CD4-positive, CD25-positive, alpha-beta regulatory T cell (primary cell): ENCODE measurements at regions not wholly inside any gene's neighbourhood (a gene's known extent, or its start where the extent isn't known, plus 50 kb on each side); places are given as distances from the start of the nearest gene placed in this dataset.

ENCODE experiments used
- ATAC-seq, 2 donors: fragments of 150-1000 bp; cut with Tn5 transposase; one replicate each; pipeline ENCODE4 v1.10.0; 2021; ENCODE audit warnings: low read depth in 2 of 2, moderate number of reproducible peaks in 2 of 2, moderate library complexity in 1 of 2
- DNase-seq, 3 donors: peaks; one replicate each; pipeline versions ENCODE4 v3.0.0 to v3.0.0-alpha.2; 2012 to 2022; ENCODE audit warnings: mixed read lengths in 1 of 3
- H3K27ac ChIP-seq: one replicate; pipeline ENCODE4 v1.7.0; 2013; ENCODE audit warnings: mild to moderate bottlenecking, low read length; ENCODE audit not compliant: insufficient read depth, poor library complexity, severe bottlenecking
- H3K27me3 ChIP-seq: one replicate; pipeline ENCODE4 v1.7.0; 2013; ENCODE audit warnings: low read length; ENCODE audit not compliant: control insufficient read depth, insufficient read depth
- H3K36me3 ChIP-seq: one replicate; pipeline ENCODE4 v1.7.0; 2013; ENCODE audit warnings: mild to moderate bottlenecking, low read length, moderate library complexity; ENCODE audit not compliant: control insufficient read depth, insufficient read depth
- H3K4me1 ChIP-seq: 2 replicates; pipeline ENCODE4 v1.7.0; 2013; ENCODE audit warnings: mild to moderate bottlenecking, low read length; ENCODE audit not compliant: insufficient read depth, control insufficient read depth, poor library complexity, severe bottlenecking
- H3K4me3 ChIP-seq: one replicate; pipeline ENCODE4 v1.7.0; 2013; ENCODE audit warnings: low read depth, mild to moderate bottlenecking, low read length, moderate library complexity
- H3K9me3 ChIP-seq, 2 experiments: 1 replicate in 1 of 2; 2 replicates in 1 of 2; pipeline ENCODE4 v1.7.0; 2013; ENCODE audit warnings: low read length in 2 of 2, mild to moderate bottlenecking in 1 of 2, moderate library complexity in 1 of 2; ENCODE audit not compliant: control insufficient read depth in 2 of 2
- H3K27ac Mint-ChIP-seq, 3 donors: one replicate each; pipeline ENCODE4 v1.8.0; 2020 to 2022; ENCODE audit warnings: mild to moderate bottlenecking in 3 of 3, mixed read lengths in 3 of 3, moderate library complexity in 2 of 3
- H3K27me3 Mint-ChIP-seq: one replicate; pipeline ENCODE4 v1.8.0; 2022; ENCODE audit warnings: mild to moderate bottlenecking, mixed read lengths
- H3K36me3 Mint-ChIP-seq: one replicate; pipeline ENCODE4 v1.8.0; 2020; ENCODE audit warnings: mixed read lengths
- H3K4me1 Mint-ChIP-seq, 4 donors: one replicate each; pipeline ENCODE4 v1.8.0; 2020 to 2022; ENCODE audit warnings: mixed read lengths in 4 of 4, mild to moderate bottlenecking in 1 of 4
- H3K4me3 Mint-ChIP-seq, 4 donors: one replicate each; pipeline ENCODE4 v1.8.0; 2020 to 2022; ENCODE audit warnings: mild to moderate bottlenecking in 4 of 4, mixed read lengths in 4 of 4, moderate library complexity in 3 of 4
- H3K9me3 Mint-ChIP-seq, 7 donors: one replicate each; pipeline ENCODE4 v1.8.0; 2020 to 2022; ENCODE audit warnings: mixed read lengths in 7 of 7, mild to moderate bottlenecking in 3 of 7, moderate library complexity in 2 of 7

- Histone ChIP-seq H3K27me3 (no peaks in the 10 kb centered on the region), H3K4me1 (no peaks in the 10 kb centered on the region), H3K4me3 (no peak overlapping the region), H3K36me3 (no peaks in the 10 kb centered on the region), H3K27ac (no peak overlapping the region), H3K9me3 (no peaks in the 10 kb centered on the region)
- H3K27me3 Mint-ChIP-seq = no peaks in the 10 kb centered on the region
- H3K4me1 Mint-ChIP-seq = no peaks in the 10 kb centered on the region
- peaks cover 0 to 6% (median 1%) of the 10 kb centered on the region in 7 donors for H3K9me3 Mint-ChIP-seq
- H3K4me3 Mint-ChIP-seq = no peak overlapping the region
- ATAC-seq (no peak), DNase-seq (no peak)
- H3K36me3 Mint-ChIP-seq = no peaks in the 10 kb centered on the region
- no peak overlapping the region for H3K27ac Mint-ChIP-seq
These were observed 79.9 kb downstream of the HYCC1 start for GRCh38 chr7:22934023-22934422.

DNA sequence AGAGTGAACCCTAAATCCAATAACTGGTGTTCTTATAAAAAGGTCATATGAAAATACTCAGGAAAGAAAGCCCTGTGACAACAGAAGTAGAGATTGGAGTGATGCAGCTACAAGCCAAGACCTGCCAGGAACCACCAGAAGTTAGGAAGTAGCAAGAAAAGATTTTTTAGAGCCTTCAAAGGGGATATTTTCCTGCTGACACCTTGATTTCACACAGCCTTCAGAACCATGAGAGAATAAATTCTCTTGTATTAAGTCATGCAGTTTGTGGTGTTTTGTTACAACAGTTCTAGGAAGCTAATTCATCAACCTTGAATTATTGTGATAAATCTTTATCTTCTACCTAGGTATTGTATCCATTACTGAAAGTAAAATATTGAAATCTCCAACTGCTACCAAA lies 81.0 kb downstream of the HYCC1 start:
- Mint-ChIP-seq H3K9me3 (peaks cover 0 to 6% (median 1%) of the 10 kb centered on the region in 7 donors), H3K4me1 (no peaks in the 10 kb centered on the region), H3K36me3 (no peaks in the 10 kb centered on the region), H3K27ac (no peak overlapping the region), H3K4me3 (no peak overlapping the region), H3K27me3 (no peaks in the 10 kb centered on the region)
- no peaks in the 10 kb centered on the region for H3K9me3 ChIP-seq
- no peak overlapping the region for H3K4me3 ChIP-seq
- no peaks in the 10 kb centered on the region for H3K36me3 ChIP-seq
- no peaks in the 10 kb centered on the region for H3K4me1 ChIP-seq
- no peak for DNase-seq
- no peaks in the 10 kb centered on the region for H3K27me3 ChIP-seq
- no peak for ATAC-seq
- H3K27ac ChIP-seq = no peak overlapping the region

GRCh38 chr7:22931011-22931410 lies 82.9 kb downstream of the HYCC1 start:
- Mint-ChIP-seq H3K4me3 (no peak overlapping the region), H3K9me3 (peaks cover 0 to 6% (median 1%) of the 10 kb centered on the region in 7 donors), H3K36me3 (no peaks in the 10 kb centered on the region), H3K27ac (no peak overlapping the region), H3K27me3 (no peaks in the 10 kb centered on the region), H3K4me1 (no peaks in the 10 kb centered on the region)
- DNase-seq (no peak), ATAC-seq (no peak)
- Histone ChIP-seq H3K27me3 (no peaks in the 10 kb centered on the region), H3K4me1 (no peaks in the 10 kb centered on the region), H3K9me3 (no peaks in the 10 kb centered on the region), H3K36me3 (no peaks in the 10 kb centered on the region), H3K27ac (no peak overlapping the region), H3K4me3 (no peak overlapping the region)

GRCh38 chr7:22922307-22922706 lies 91.6 kb downstream of the HYCC1 start:
- H3K9me3 ChIP-seq = no peaks in the 10 kb centered on the region
- peaks cover 4% of the 10 kb centered on the region for H3K27me3 Mint-ChIP-seq
- H3K36me3 ChIP-seq = no peaks in the 10 kb centered on the region
- DNase-seq (no peak), ATAC-seq (no peak)
- no peaks in the 10 kb centered on the region for H3K4me1 ChIP-seq
- no peak overlapping the region for H3K4me3 Mint-ChIP-seq
- peaks cover 9% of the 10 kb centered on the region for H3K36me3 Mint-ChIP-seq
- H3K4me3 ChIP-seq = no peak overlapping the region
- H3K27ac Mint-ChIP-seq = no peak overlapping the region
- H3K27me3 ChIP-seq = no peaks in the 10 kb centered on the region
- peaks cover 0 to 11% (median 0%) of the 10 kb centered on the region in 4 donors for H3K4me1 Mint-ChIP-seq
- H3K27ac ChIP-seq = no peak overlapping the region
- H3K9me3 Mint-ChIP-seq = peaks cover 0 to 5% (median 2%) of the 10 kb centered on the region in 7 donors

DNA sequence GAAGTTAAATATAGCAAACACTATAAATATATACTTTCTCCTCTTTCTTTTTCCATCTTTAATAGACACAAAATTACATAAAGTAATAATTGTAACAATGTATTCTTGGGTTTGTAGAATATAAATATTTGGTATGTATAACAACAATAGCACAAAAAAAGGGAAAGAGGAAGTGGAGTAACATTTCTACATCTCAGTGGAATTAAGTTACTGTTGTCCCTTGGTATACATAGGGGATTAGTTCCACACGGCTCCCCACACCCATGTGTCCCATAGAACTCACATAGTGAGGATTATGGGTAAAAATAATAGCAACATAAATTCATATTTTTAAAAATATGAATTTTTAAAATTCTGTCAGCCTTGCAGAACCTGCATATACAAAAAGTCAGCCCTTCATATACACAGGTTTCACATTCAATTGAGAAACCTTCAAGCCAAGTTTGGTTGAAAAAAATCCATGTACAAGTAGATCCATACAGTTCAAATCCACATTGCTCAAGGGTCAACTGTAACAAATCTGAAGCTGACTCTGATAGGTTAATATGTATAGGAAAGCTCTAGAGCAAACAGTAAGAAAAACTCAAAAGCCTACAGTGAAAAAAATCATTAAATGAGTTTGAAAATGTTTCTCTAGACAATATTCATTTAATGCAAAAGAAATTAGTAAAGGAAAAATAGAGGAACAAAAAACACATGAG lies 92.4 kb downstream of the HYCC1 start:
- H3K4me1 Mint-ChIP-seq = peaks cover 0 to 11% (median 0%) of the 10 kb centered on the region in 4 donors
- peaks cover 4% of the 10 kb centered on the region for H3K27me3 Mint-ChIP-seq
- peaks cover 9% of the 10 kb centered on the region for H3K36me3 Mint-ChIP-seq
- Histone ChIP-seq H3K27me3 (no peaks in the 10 kb centered on the region), H3K27ac (no peak overlapping the region), H3K36me3 (no peaks in the 10 kb centered on the region), H3K4me3 (no peak overlapping the region), H3K4me1 (no peaks in the 10 kb centered on the region), H3K9me3 (no peaks in the 10 kb centered on the region)
- ATAC-seq = no peak
- no peak overlapping the region for H3K27ac Mint-ChIP-seq
- DNase-seq = no peak
- H3K4me3 Mint-ChIP-seq = no peak overlapping the region
- H3K9me3 Mint-ChIP-seq = peaks cover 0 to 5% (median 2%) of the 10 kb centered on the region in 7 donors

DNA sequence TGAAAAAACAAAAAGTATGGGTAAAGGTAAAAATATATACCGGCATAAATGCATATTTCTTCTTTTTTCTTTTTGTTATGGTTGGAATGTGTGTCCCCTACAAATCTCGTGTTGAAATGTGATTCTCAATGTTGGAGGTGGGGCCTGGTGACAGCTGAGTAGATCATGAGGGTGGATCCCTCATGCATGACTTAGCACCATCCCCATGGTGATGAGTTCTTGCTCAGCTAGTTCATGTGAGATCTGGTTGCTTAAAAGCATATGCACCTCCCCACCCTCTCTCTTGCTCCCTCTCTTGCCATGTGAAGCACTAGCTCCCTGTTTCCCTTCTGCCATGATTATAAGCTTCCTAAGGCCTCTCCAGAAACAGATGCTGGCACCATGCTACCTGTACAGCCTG lies 93.3 kb downstream of the HYCC1 start:
- peaks cover 4% of the 10 kb centered on the region for H3K27me3 Mint-ChIP-seq
- no peak overlapping the region for H3K4me3 ChIP-seq
- H3K9me3 ChIP-seq = no peaks in the 10 kb centered on the region
- H3K36me3 ChIP-seq = no peaks in the 10 kb centered on the region
- H3K27me3 ChIP-seq = no peaks in the 10 kb centered on the region
- H3K4me1 Mint-ChIP-seq = peaks cover 0 to 11% (median 0%) of the 10 kb centered on the region in 4 donors
- H3K4me3 Mint-ChIP-seq = no peak overlapping the region
- no peaks in the 10 kb centered on the region for H3K4me1 ChIP-seq
- ATAC-seq (no peak), DNase-seq (no peak)
- no peak overlapping the region for H3K27ac Mint-ChIP-seq
- H3K27ac ChIP-seq = no peak overlapping the region
- peaks cover 9% of the 10 kb centered on the region for H3K36me3 Mint-ChIP-seq
- H3K9me3 Mint-ChIP-seq = peaks cover 0 to 5% (median 2%) of the 10 kb centered on the region in 7 donors

DNA sequence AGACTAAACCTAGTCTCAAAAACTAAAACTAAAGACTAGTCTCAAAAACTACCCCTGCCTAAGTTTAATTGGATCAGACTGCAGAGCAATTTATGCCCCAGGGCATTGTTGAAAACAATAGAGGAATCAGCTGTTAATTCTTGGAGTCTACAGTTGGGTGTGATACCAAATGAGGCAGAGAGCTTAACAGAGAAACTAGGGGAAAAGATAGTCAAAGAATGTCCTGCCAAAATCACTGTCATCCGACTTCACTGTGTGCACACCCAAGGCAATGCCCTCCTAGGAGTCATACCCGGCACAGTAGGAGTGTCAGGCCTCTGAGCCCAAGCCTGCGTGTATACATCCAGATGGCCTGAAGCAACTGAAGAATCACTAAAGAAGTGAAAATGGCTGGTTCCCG lies 90.5 kb upstream of the TOMM7 start:
- H3K36me3 ChIP-seq = no peaks in the 10 kb centered on the region
- no peak overlapping the region for H3K4me3 Mint-ChIP-seq
- H3K27me3 Mint-ChIP-seq = no peaks in the 10 kb centered on the region
- no peaks in the 10 kb centered on the region for H3K4me1 ChIP-seq
- no peak overlapping the region for H3K4me3 ChIP-seq
- H3K27ac Mint-ChIP-seq = no peak overlapping the region
- no peak overlapping the region for H3K27ac ChIP-seq
- H3K9me3 ChIP-seq = no peaks in the 10 kb centered on the region
- H3K27me3 ChIP-seq = no peaks in the 10 kb centered on the region
- no peak for DNase-seq
- no peak for ATAC-seq
- peaks cover 9% of the 10 kb centered on the region for H3K36me3 Mint-ChIP-seq
- H3K9me3 Mint-ChIP-seq = peaks cover 0 to 9% (median 2%) of the 10 kb centered on the region in 7 donors
- H3K4me1 Mint-ChIP-seq = no peaks in the 10 kb centered on the region

GRCh38 chr7:22911889-22912288 lies 89.2 kb upstream of the TOMM7 start:
- H3K27me3 Mint-ChIP-seq = no peaks in the 10 kb centered on the region
- H3K36me3 Mint-ChIP-seq = peaks cover 9% of the 10 kb centered on the region
- H3K27ac ChIP-seq = no peak overlapping the region
- H3K4me1 ChIP-seq = no peaks in the 10 kb centered on the region
- no peak overlapping the region for H3K27ac Mint-ChIP-seq
- no peak for ATAC-seq
- no peaks in the 10 kb centered on the region for H3K9me3 ChIP-seq
- H3K27me3 ChIP-seq = no peaks in the 10 kb centered on the region
- no peak overlapping the region for H3K4me3 ChIP-seq
- no peaks in the 10 kb centered on the region for H3K4me1 Mint-ChIP-seq
- no peaks in the 10 kb centered on the region for H3K36me3 ChIP-seq
- peaks cover 0 to 9% (median 2%) of the 10 kb centered on the region in 7 donors for H3K9me3 Mint-ChIP-seq
- DNase-seq = no peak
- H3K4me3 Mint-ChIP-seq = no peak overlapping the region
